Lower leg skin (tissue), 3 donors: ENCODE measurements at regions not wholly inside any gene's neighbourhood (a gene's known extent, or its start where the extent isn't known, plus 50 kb on each side); places are given as distances from the start of the nearest gene placed in this dataset.

ENCODE experiments used
- POLR2A ChIP-seq, 2 donors: fragments of 450-650 bp; IDR thresholded peaks; one replicate each; pipeline ENCODE4 v1.6.1; 2016 to 2017; ENCODE audit warnings: antibody characterized with exemption in 2 of 2, mild to moderate bottlenecking in 1 of 2, moderate library complexity in 1 of 2
- TF ChIP-seq, protein P1 (sequence below), 3 donors: fragments of 450-650 bp; IDR thresholded peaks; one replicate each; pipeline ENCODE4 v1.5.1; 2016; ENCODE audit warnings: antibody characterized with exemption in 3 of 3, mild to moderate bottlenecking in 3 of 3, moderate library complexity in 2 of 3

- TF ChIP-seq, protein P1, sequence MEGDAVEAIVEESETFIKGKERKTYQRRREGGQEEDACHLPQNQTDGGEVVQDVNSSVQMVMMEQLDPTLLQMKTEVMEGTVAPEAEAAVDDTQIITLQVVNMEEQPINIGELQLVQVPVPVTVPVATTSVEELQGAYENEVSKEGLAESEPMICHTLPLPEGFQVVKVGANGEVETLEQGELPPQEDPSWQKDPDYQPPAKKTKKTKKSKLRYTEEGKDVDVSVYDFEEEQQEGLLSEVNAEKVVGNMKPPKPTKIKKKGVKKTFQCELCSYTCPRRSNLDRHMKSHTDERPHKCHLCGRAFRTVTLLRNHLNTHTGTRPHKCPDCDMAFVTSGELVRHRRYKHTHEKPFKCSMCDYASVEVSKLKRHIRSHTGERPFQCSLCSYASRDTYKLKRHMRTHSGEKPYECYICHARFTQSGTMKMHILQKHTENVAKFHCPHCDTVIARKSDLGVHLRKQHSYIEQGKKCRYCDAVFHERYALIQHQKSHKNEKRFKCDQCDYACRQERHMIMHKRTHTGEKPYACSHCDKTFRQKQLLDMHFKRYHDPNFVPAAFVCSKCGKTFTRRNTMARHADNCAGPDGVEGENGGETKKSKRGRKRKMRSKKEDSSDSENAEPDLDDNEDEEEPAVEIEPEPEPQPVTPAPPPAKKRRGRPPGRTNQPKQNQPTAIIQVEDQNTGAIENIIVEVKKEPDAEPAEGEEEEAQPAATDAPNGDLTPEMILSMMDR (IDR thresholded peaks at IDR 0.05) = no peak
- TF ChIP-seq POLR2A (IDR thresholded peaks at IDR 0.05) = no peak
These were observed 383.8 kb downstream of the SNAPC1 start for GRCh38 chr14:62146030-62146429.
